ENCODE measurements at regions not wholly inside any gene's neighbourhood (a gene's known extent, or its start where the extent isn't known, plus 50 kb on each side); places are given as distances from the start of the nearest gene placed in this dataset.

GRCh38 chr5:97536683-97537082 is 353.6 kb upstream of the RIOK2 start:
- H3K4me1 Mint-ChIP-seq, result peaks cover 4% of the 10 kb centered on the region
- DNase-seq (no peak), ATAC-seq (no peak)
- no peak overlapping the region for H3K4me3 Mint-ChIP-seq
- no peak overlapping the region for H3K27ac Mint-ChIP-seq
- no peaks in the 10 kb centered on the region for H3K27me3 Mint-ChIP-seq
- H3K9me3 Mint-ChIP-seq, result no peaks in the 10 kb centered on the region

- Mint-ChIP-seq H3K27ac (no peak overlapping the region), H3K27me3 (no peaks in the 10 kb centered on the region), H3K9me3 (no peaks in the 10 kb centered on the region), H3K4me1 (no peaks in the 10 kb centered on the region), H3K4me3 (no peak overlapping the region)
- DNase-seq (no peak), ATAC-seq (no peak)
These were observed 355.9 kb upstream of the RIOK2 start for GRCh38 chr5:97538912-97539311.

DNA sequence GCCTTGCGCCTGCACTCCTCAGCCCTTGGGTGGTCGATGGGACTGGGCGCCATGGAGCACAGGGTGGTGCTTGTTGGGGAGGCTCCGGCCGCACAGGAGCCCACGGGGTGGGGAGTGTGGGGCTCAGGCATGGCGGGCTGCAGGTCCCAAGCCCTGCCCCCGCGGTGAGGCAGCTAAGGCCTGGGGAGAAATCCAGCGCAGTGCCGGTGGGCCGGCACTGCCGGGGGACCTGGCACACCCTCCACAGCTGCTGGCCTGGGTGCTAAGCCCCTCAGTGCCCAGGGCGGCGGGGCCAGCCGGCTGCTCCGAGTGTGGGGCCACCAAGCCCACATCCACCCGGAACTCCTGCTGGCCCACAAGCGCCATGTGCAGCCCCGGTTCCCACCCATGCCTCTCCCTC is 358.8 kb upstream of the RIOK2 start:
- ATAC-seq (peak; percentile 64), DNase-seq (no peak)
- H3K9me3 Mint-ChIP-seq, result no peaks in the 10 kb centered on the region
- H3K4me3 Mint-ChIP-seq, result no peak overlapping the region
- H3K4me1 Mint-ChIP-seq, result peaks cover 18% of the 10 kb centered on the region
- no peak overlapping the region for H3K27ac Mint-ChIP-seq
- H3K27me3 Mint-ChIP-seq, result no peaks in the 10 kb centered on the region

DNA sequence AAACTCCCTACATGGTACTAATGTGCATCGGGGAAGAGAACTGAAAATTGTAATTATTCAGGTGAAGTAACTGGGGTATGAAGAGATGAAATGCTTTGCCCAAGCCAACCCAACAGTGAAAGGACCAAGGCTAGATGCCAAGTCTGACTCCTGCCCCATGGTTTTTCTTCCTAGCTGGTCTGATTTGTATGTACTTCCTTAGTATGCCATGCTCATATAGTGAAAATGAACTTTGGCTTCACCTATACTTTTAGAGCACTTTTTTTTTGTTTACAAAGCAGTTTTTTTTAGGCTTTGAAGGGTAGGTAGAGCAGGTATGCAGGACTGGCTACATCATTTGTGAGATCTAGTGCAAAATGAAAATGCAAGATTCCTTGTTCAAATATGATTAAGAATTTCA is 359.4 kb upstream of the RIOK2 start:
- DNase-seq (no peak), ATAC-seq (no peak)
- H3K4me1 Mint-ChIP-seq, result peaks cover 24% of the 10 kb centered on the region
- H3K27ac Mint-ChIP-seq, result no peak overlapping the region
- H3K9me3 Mint-ChIP-seq, result no peaks in the 10 kb centered on the region
- H3K4me3 Mint-ChIP-seq, result no peak overlapping the region
- H3K27me3 Mint-ChIP-seq, result no peaks in the 10 kb centered on the region

DNA sequence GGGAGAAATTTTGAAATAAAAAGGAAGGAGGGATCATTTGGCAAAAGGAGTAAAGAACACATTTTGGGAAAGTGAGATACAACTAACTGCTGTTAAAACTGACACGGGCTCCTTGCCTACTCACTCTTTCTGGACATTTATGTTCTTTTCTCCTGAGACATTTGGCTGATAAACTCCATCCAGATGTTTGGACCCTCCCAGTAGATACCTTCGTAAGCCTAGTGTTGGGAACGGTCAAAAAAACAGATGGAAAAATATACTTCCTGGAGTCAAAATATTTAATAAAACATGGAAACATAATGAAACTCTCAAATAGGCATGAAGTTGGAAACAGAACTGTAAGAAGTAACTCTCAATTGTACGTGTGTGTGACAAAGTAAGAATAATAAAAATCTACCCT is 360.1 kb upstream of the RIOK2 start:
- Mint-ChIP-seq H3K27ac (no peak overlapping the region), H3K9me3 (no peaks in the 10 kb centered on the region)
- ATAC-seq, result no peak

DNA sequence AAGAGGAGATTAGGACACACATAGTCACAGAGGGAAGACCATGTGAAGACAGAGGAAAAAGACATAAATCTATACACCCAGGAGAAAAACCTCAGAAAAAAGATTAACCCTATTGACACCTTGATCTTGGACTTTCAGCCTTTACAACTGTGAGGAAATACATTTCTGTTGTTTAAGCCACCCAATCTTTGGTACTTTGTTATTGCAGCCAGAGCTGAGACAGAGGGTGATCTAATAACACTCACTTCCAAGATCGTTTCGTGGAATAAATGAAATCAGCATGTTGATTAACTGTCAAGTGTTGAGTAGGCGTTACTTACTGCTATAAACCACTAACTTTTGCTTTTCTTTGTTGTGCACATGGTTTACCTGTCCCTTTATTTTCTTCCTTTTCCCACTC is 361.2 kb upstream of the RIOK2 start:
- H3K4me1 Mint-ChIP-seq, result peaks cover 38% of the 10 kb centered on the region
- H3K4me3 Mint-ChIP-seq, result no peak overlapping the region
- H3K27ac Mint-ChIP-seq, result no peak overlapping the region
- ATAC-seq, result no peak
- H3K27me3 Mint-ChIP-seq, result no peaks in the 10 kb centered on the region
- H3K9me3 Mint-ChIP-seq, result no peaks in the 10 kb centered on the region
- no peak for DNase-seq

More for the DNA sequence above, 360.1 kb upstream of the RIOK2 start:
- no peak overlapping the region for H3K4me3 Mint-ChIP-seq
- no peak for DNase-seq
- peaks cover 30% of the 10 kb centered on the region for H3K4me1 Mint-ChIP-seq
- no peaks in the 10 kb centered on the region for H3K27me3 Mint-ChIP-seq

DNA sequence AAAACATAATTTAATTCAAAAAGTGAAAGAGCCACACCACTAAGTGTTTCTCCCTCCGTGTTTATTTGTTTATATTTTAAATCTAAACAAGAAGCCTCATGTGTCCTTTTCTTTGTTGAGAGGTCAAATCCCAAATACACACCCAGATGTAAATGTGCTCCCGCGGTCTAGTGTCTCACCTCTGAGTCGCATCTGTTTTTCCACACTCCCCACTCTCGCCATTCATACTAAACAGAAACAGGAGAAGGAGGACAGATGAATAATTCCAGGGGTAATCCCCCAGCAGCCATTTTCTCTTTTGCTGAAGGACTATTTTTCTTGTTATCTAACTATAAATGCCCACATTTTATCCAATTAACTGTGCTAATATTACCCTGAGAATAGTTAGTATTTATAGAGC is 361.6 kb upstream of the RIOK2 start:
- H3K27ac Mint-ChIP-seq, result no peak overlapping the region
- DNase-seq (no peak), ATAC-seq (no peak)
- H3K27me3 Mint-ChIP-seq, result no peaks in the 10 kb centered on the region
- no peaks in the 10 kb centered on the region for H3K9me3 Mint-ChIP-seq
- no peak overlapping the region for H3K4me3 Mint-ChIP-seq
- peaks cover 38% of the 10 kb centered on the region for H3K4me1 Mint-ChIP-seq

GRCh38 chr5:97545446-97545845 is 362.4 kb upstream of the RIOK2 start:
- Mint-ChIP-seq H3K27ac (peak overlapping the region in 1 of 2 donors; percentile 48), H3K27me3 (no peaks in the 10 kb centered on the region), H3K4me3 (no peak overlapping the region), H3K9me3 (no peaks in the 10 kb centered on the region), H3K4me1 (peaks cover 46% of the 10 kb centered on the region)
- DNase-seq, result no peak
- ATAC-seq, result no peak

DNA sequence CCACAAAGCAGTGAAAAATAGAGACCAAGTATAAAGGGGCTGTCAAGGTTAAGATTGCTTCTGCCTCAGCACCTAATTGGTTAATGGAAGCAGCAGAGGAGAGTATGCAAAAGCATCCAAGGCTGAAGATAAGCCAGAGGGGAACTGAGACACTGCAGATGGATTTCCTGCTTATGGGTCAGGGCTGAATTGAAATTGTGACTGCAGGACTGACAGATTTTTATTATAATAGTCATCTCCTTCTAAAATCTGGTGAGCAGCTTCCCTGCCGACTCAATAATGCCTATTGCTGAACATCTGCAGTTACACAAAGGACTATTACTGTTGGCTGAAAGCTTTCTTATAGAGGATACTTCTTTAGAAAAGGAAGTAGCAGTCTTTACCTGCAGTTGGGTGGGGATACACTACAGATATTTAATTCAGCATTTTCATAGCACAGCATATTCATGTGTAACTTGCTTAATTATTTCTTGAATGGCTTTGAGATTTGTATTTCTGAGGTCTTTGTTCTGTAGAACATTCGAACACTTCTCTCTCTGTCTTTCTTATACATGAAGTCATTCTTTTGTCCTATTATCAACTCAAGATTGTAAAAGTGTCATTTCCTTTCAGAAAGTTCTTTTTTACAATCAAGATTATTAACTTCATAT is 363.0 kb upstream of the RIOK2 start:
- DNase-seq, result no peak
- Mint-ChIP-seq H3K4me3 (no peak overlapping the region), H3K27me3 (no peaks in the 10 kb centered on the region), H3K9me3 (no peaks in the 10 kb centered on the region), H3K4me1 (peaks cover 46% of the 10 kb centered on the region), H3K27ac (no peak overlapping the region)
- ATAC-seq, result no peak

DNA sequence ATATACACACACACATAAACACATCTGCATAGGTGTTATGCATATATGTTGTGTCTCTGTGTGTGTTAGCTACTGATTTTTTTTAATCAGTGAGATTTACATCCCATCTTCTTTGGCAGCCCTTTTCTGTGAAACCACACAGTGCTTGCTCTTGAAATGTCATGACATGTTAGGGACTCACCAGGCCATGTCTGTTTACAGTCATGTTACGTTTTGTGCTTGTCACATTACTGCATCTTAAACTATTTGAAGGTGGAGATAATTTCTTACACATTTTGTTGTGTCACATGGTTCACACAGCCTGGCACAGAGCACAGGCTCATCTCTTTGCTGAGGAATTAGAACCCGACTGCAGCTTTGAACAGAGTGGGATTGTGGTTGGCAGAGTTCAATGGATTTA is 364.4 kb upstream of the RIOK2 start:
- Mint-ChIP-seq H3K27me3 (peaks cover 10% of the 10 kb centered on the region), H3K9me3 (no peaks in the 10 kb centered on the region), H3K4me3 (peak overlapping the region in 1 of 2 donors; percentile 15), H3K4me1 (peaks cover 46% of the 10 kb centered on the region), H3K27ac (peak overlapping the region in 1 of 2 donors; percentile 94)
- DNase-seq (no peak), ATAC-seq (no peak)

GRCh38 chr5:97547999-97548738 is 365.1 kb upstream of the RIOK2 start:
- Mint-ChIP-seq H3K27ac (peak overlapping the region; percentile 2 to 57), H3K27me3 (peaks cover 10% of the 10 kb centered on the region), H3K9me3 (no peaks in the 10 kb centered on the region), H3K4me1 (peaks cover 46% of the 10 kb centered on the region), H3K4me3 (peak overlapping the region in 1 of 2 donors; percentile 7)
- peak; percentile 38 to 45 for DNase-seq
- peak; percentile 91 for ATAC-seq

GRCh38 chr5:97548739-97549080 is 365.7 kb upstream of the RIOK2 start:
- H3K27ac Mint-ChIP-seq, result no peak overlapping the region
- H3K4me3 Mint-ChIP-seq, result peak overlapping the region in 1 of 2 donors; percentile 7
- no peaks in the 10 kb centered on the region for H3K9me3 Mint-ChIP-seq
- ATAC-seq (no peak), DNase-seq (no peak)
- peaks cover 46% of the 10 kb centered on the region for H3K4me1 Mint-ChIP-seq
- H3K27me3 Mint-ChIP-seq, result peaks cover 10% of the 10 kb centered on the region

DNA sequence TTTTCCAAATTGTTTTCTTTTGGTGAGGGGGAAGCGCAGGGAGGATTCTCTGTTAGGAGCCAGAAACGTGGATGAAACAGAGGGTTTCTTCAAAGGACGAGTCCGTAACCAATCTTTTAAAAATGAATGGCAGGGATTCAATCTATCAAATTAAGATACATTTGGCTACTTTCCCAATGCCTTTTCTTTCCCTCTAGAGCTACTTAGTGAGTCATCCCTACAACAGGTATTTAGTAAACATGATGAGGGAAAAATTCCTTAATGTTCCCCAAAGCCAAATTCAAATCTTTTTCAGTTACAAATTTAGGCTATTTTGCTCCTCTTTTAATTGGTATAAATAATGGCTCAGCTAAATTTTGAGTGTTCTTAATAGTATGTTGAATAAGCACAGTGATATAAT is 366.4 kb upstream of the RIOK2 start:
- H3K27ac Mint-ChIP-seq, result no peak overlapping the region
- no peak for DNase-seq

GRCh38 chr5:97550164-97550563 is 367.1 kb upstream of the RIOK2 start:
- H3K9me3 Mint-ChIP-seq, result no peaks in the 10 kb centered on the region
- DNase-seq (no peak), ATAC-seq (no peak)
- no peak overlapping the region for H3K4me3 Mint-ChIP-seq
- peaks cover 10% of the 10 kb centered on the region for H3K27me3 Mint-ChIP-seq
- H3K27ac Mint-ChIP-seq, result no peak overlapping the region
- H3K4me1 Mint-ChIP-seq, result peaks cover 35% of the 10 kb centered on the region

More for the DNA sequence above, 366.4 kb upstream of the RIOK2 start:
- no peak for ATAC-seq
- Mint-ChIP-seq H3K4me3 (no peak overlapping the region), H3K27me3 (peaks cover 10% of the 10 kb centered on the region), H3K9me3 (no peaks in the 10 kb centered on the region), H3K4me1 (peaks cover 42% of the 10 kb centered on the region)

DNA sequence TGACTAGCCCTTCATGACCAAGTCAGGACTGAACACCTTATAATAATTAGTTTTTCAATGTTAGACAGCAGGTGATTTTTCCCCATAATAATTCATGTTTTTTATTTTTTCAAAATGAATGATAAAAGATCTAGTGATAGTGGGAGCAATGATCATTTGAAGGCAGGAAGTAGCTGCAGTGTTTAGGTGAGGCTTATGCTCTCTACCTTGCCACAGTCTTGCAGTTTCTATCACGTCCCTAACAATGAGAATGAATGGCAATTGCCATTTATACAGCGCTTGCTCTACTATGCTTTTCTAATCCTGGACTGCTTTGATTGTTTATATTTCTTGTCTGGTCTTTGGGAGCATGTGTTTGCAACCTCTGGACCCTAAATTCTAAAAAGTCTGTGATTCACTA is 367.8 kb upstream of the RIOK2 start:
- peaks cover 0 to 4% of the 10 kb centered on the region in 2 donors for H3K9me3 Mint-ChIP-seq

DNA sequence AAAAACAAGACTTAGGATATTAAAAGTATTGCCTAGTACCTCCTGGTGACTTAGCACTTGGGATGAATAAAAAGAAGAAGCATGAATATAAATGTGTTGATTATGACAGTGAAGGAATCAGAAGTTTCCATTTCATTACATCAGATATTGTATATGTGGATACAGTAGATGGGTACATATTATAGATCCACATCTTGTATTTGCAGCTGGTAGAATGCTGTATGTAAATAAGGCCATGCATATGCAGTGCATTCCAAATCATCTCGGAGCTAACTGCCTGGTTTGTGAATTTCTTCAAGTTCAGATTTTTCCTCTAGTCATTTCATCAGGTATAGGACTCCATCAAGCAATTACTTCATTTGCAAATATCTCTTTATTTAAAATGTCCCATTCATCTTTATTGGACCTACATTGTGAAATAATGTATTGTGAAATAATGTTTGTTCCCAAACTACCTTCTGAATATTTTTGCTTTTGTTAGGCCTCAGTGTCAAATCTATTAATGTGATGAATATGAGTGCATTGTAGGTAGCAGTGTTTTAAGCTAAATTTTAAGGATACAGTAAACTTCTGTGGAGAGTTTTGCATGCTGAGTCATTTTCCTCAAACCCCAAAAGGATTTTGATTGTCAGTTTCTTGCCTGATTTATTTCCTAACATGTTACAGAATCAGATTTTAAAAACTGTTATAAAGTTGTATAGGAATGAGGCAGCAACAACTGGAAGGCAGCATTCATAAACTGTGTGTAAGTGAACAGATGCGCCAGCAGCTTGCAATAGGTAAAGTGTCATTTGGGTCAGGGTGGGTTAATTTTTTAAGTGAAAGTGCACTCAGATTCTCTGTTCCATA is 370.8 kb upstream of the RIOK2 start:
- Mint-ChIP-seq H3K27me3 (peaks cover 10% of the 10 kb centered on the region), H3K4me3 (no peak overlapping the region), H3K27ac (no peak overlapping the region), H3K9me3 (peaks cover 0 to 5% of the 10 kb centered on the region in 2 donors), H3K4me1 (peaks cover 9% of the 10 kb centered on the region)
- no peak for ATAC-seq
- DNase-seq, result no peak

More for the DNA sequence above, 367.8 kb upstream of the RIOK2 start:
- H3K4me1 Mint-ChIP-seq, result peaks cover 29% of the 10 kb centered on the region
- ATAC-seq, result no peak
- H3K27me3 Mint-ChIP-seq, result peaks cover 10% of the 10 kb centered on the region
- no peak for DNase-seq
- no peak overlapping the region for H3K27ac Mint-ChIP-seq
- no peak overlapping the region for H3K4me3 Mint-ChIP-seq
